DND-41 (cell line): ENCODE measurements at regions not wholly inside any gene's neighbourhood (a gene's known extent, or its start where the extent isn't known, plus 50 kb on each side); places are given as distances from the start of the nearest gene placed in this dataset.

Source experiments
- ATAC-seq: fragments of 200-7000 bp; cut with Tn5 transposase; 3 replicates; pipeline ENCODE4 v1.9.1; 2021; ENCODE audit warnings: low read depth; ENCODE audit not compliant: insufficient read depth
- DNase-seq: peaks from one replicate; pipeline ENCODE4 v3.0.0-alpha.2; 2020
- H2AFZ ChIP-seq: 2 replicates; pipeline ENCODE4 v1.6.0; 2012; ENCODE audit warnings: low read depth, low read length
- H3K27ac ChIP-seq: 2 replicates; pipeline ENCODE4 v1.5.1; 2012; ENCODE audit warnings: low read length, inconsistent platforms
- H3K27me3 ChIP-seq: fragments of 200-600 bp; sonication (generic); 2 replicates; pipeline ENCODE4 v1.6.0; 2012; ENCODE audit warnings: low read length, mild to moderate bottlenecking, inconsistent platforms; ENCODE audit not compliant: insufficient read depth, poor library complexity
- H3K36me3 ChIP-seq: 2 replicates; pipeline ENCODE4 v1.5.1; 2012; ENCODE audit warnings: low read length, inconsistent platforms; ENCODE audit not compliant: insufficient read depth
- H3K4me1 ChIP-seq: 2 replicates; pipeline ENCODE4 v1.5.1; 2012; ENCODE audit warnings: mild to moderate bottlenecking, low read length; ENCODE audit not compliant: insufficient read depth
- H3K4me2 ChIP-seq: 2 replicates; pipeline ENCODE4 v1.6.0; 2012; ENCODE audit warnings: mild to moderate bottlenecking, moderate library complexity, low read length, inconsistent platforms; ENCODE audit not compliant: insufficient read depth
- H3K4me3 ChIP-seq, 2 experiments: fragments of 200-600 bp in 1 of 2; shearing (Covaris generic) in 1 of 2; 2 replicates each; pipeline ENCODE4 v1.5.1; 2012 to 2016; ENCODE audit warnings: inconsistent platforms in 2 of 2, low read length in 2 of 2, mild to moderate bottlenecking in 2 of 2, low read depth in 1 of 2, moderate library complexity in 1 of 2
- H3K79me2 ChIP-seq: 2 replicates; pipeline ENCODE4 v1.6.0; 2012; ENCODE audit warnings: low read length, inconsistent platforms; ENCODE audit not compliant: insufficient read depth
- H3K9ac ChIP-seq: 2 replicates; pipeline ENCODE4 v1.6.0; 2012; ENCODE audit warnings: low read depth, mild to moderate bottlenecking, inconsistent platforms, low read length, moderate library complexity
- H3K9me3 ChIP-seq: 2 replicates; pipeline ENCODE4 v1.5.1; 2012; ENCODE audit warnings: low read length, moderate library complexity, mild to moderate bottlenecking, inconsistent platforms; ENCODE audit not compliant: insufficient read depth, severe bottlenecking
- H4K20me1 ChIP-seq: 2 replicates; pipeline ENCODE4 v1.6.0; 2012; ENCODE audit warnings: low read length; ENCODE audit not compliant: insufficient read depth
- EZH2 ChIP-seq: IDR thresholded peaks from 3 replicates; pipeline ENCODE4 v1.6.1; 2012; ENCODE audit warnings: borderline replicate concordance, low read depth, mild to moderate bottlenecking, moderate library complexity, low read length, inconsistent platforms; ENCODE audit not compliant: severe bottlenecking
- TF ChIP-seq, protein P1 (sequence below): IDR thresholded peaks from 2 replicates; pipeline ENCODE4 v1.5.1; 2012; ENCODE audit warnings: borderline replicate concordance, low read length, moderate library complexity, mild to moderate bottlenecking; ENCODE audit not compliant: poor library complexity, severe bottlenecking; ENCODE audit errors: extremely low read depth

DNA sequence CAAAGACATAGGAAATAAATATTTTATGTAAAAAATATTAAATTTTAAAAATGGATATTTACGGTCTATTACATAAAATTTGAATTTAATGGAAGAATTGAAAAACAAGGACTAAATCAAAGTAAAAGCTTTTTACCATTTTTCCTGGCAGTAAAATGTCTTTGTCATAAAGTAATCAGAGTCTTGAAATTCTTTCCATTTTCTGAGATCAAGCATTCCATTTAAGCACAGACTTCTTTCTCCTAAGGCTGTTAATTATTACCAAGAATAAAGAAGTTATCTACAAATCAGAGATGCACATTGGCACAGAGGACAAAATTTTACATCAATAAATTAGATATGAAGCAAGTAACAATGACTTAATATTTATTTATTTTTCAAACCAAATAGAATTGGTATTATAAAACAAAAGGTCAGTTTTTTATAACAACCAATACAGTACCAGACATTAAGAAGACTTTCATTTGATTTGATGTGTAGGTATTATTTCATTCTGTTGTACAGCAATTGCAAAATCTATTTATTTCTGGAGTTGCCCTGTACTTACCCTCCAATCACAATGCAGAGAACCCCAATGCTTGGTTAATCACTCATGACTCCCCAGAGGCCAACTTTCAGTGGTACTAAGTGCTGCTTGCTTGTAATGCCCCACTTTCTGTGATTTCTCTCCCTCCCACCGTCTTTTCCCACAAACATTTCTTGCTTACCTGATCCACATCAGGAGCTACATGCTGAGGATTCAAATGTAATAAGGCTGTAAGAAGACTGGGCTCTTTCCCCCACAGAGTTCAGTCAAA lies 254.6 kb downstream of the GASK1B start:
- Histone ChIP-seq H4K20me1 (no peaks in the 10 kb centered on the region), H2AFZ (no peak overlapping the region), H3K4me1 (no peaks in the 10 kb centered on the region), H3K27ac (no peak overlapping the region), H3K27me3 (no peaks in the 10 kb centered on the region), H3K4me2 (no peak overlapping the region), H3K36me3 (no peaks in the 10 kb centered on the region), H3K9ac (no peak overlapping the region), H3K9me3 (no peaks in the 10 kb centered on the region), H3K79me2 (no peaks in the 10 kb centered on the region), H3K4me3 (no peak overlapping the region)
- no peak for ATAC-seq
- TF ChIP-seq EZH2, result no peak
- TF ChIP-seq, protein P1, sequence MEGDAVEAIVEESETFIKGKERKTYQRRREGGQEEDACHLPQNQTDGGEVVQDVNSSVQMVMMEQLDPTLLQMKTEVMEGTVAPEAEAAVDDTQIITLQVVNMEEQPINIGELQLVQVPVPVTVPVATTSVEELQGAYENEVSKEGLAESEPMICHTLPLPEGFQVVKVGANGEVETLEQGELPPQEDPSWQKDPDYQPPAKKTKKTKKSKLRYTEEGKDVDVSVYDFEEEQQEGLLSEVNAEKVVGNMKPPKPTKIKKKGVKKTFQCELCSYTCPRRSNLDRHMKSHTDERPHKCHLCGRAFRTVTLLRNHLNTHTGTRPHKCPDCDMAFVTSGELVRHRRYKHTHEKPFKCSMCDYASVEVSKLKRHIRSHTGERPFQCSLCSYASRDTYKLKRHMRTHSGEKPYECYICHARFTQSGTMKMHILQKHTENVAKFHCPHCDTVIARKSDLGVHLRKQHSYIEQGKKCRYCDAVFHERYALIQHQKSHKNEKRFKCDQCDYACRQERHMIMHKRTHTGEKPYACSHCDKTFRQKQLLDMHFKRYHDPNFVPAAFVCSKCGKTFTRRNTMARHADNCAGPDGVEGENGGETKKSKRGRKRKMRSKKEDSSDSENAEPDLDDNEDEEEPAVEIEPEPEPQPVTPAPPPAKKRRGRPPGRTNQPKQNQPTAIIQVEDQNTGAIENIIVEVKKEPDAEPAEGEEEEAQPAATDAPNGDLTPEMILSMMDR, result no peak
- DNase-seq, result no peak

GRCh38 chr4:157912212-157912611 lies 260.6 kb downstream of the GASK1B start:
- H3K9me3 ChIP-seq, result no peaks in the 10 kb centered on the region
- H3K79me2 ChIP-seq, result no peaks in the 10 kb centered on the region
- no peak overlapping the region for H3K9ac ChIP-seq
- TF ChIP-seq, protein P1, result no peak
- no peak for TF ChIP-seq EZH2
- DNase-seq (no peak), ATAC-seq (no peak)
- H2AFZ ChIP-seq, result no peak overlapping the region
- no peak overlapping the region for H3K4me2 ChIP-seq
- H3K4me1 ChIP-seq, result no peaks in the 10 kb centered on the region
- no peaks in the 10 kb centered on the region for H3K36me3 ChIP-seq
- no peaks in the 10 kb centered on the region for H4K20me1 ChIP-seq
- no peak overlapping the region for H3K4me3 ChIP-seq
- H3K27me3 ChIP-seq, result no peaks in the 10 kb centered on the region
- H3K27ac ChIP-seq, result no peak overlapping the region

GRCh38 chr4:157911662-157912061 lies 261.2 kb downstream of the GASK1B start:
- Histone ChIP-seq H3K9me3 (no peaks in the 10 kb centered on the region), H3K9ac (no peak overlapping the region), H2AFZ (no peak overlapping the region), H3K4me1 (no peaks in the 10 kb centered on the region), H3K4me2 (no peak overlapping the region), H3K27me3 (no peaks in the 10 kb centered on the region), H3K27ac (no peak overlapping the region), H3K79me2 (no peaks in the 10 kb centered on the region), H3K36me3 (no peaks in the 10 kb centered on the region), H4K20me1 (no peaks in the 10 kb centered on the region), H3K4me3 (no peak overlapping the region)
- ATAC-seq (no peak), DNase-seq (no peak)
- no peak for TF ChIP-seq EZH2
- TF ChIP-seq, protein P1, result no peak
